Occipital lobe (tissue), 1 donor: ENCODE measurements at regions not wholly inside any gene's neighbourhood (a gene's known extent, or its start where the extent isn't known, plus 50 kb on each side); places are given as distances from the start of the nearest gene placed in this dataset.

Experiments used
- DNase-seq: peaks from one replicate; lab custom pipeline; 2025; lab: John Stamatoyannopoulos, UW

GRCh38 chr3:147934451-147935180, 525.5 kb downstream of the ZIC1 start:
- no peak for DNase-seq

- no peak for DNase-seq
Observed at GRCh38 chr3:147937341-147937740, 528.2 kb downstream of the ZIC1 start.

GRCh38 chr3:147937891-147938290, 528.7 kb downstream of the ZIC1 start:
- no peak for DNase-seq

GRCh38 chr3:147939425-147939824, 530.3 kb downstream of the ZIC1 start:
- DNase-seq = no peak

- DNase-seq = no peak
Observed at GRCh38 chr3:147939839-147940238, 530.7 kb downstream of the ZIC1 start.

GRCh38 chr3:147940405-147941193, 531.4 kb downstream of the ZIC1 start:
- DNase-seq = no peak

- no peak for DNase-seq
Observed at GRCh38 chr3:147941969-147942368, 532.8 kb downstream of the ZIC1 start.

GRCh38 chr3:147943265-147943945, 534.2 kb downstream of the ZIC1 start:
- no peak for DNase-seq

- DNase-seq = no peak
Observed at GRCh38 chr3:147945968-147946519, 536.9 kb downstream of the ZIC1 start.

- no peak for DNase-seq
Observed at GRCh38 chr3:147956615-147957014, 547.5 kb downstream of the ZIC1 start.

- DNase-seq = no peak
Observed at GRCh38 chr3:147958754-147959153, 549.6 kb downstream of the ZIC1 start.

GRCh38 chr3:147960786-147961185, 551.6 kb downstream of the ZIC1 start:
- DNase-seq = no peak

GRCh38 chr3:147962408-147963164, 553.4 kb downstream of the ZIC1 start:
- no peak for DNase-seq

GRCh38 chr3:147963711-147964110, 554.5 kb downstream of the ZIC1 start:
- DNase-seq = no peak

- no peak for DNase-seq
Observed at GRCh38 chr3:147975165-147975564, 566.0 kb downstream of the ZIC1 start.

- DNase-seq = no peak
Observed at GRCh38 chr3:147977001-147977400, 567.8 kb downstream of the ZIC1 start.

GRCh38 chr3:147987549-147987948, 578.4 kb downstream of the ZIC1 start:
- DNase-seq = no peak

- DNase-seq = no peak
Observed at GRCh38 chr3:147989344-147989743, 580.2 kb downstream of the ZIC1 start.

- no peak for DNase-seq
Observed at GRCh38 chr3:148002705-148003205, 593.6 kb downstream of the ZIC1 start.

GRCh38 chr3:148004331-148004730, 595.2 kb downstream of the ZIC1 start:
- DNase-seq = no peak

- DNase-seq = no peak
Observed at GRCh38 chr3:148005456-148005855, 596.3 kb downstream of the ZIC1 start.
